ENCODE measurements at regions not wholly inside any gene's neighbourhood (a gene's known extent, or its start where the extent isn't known, plus 50 kb on each side); places are given as distances from the start of the nearest gene placed in this dataset.

DNA sequence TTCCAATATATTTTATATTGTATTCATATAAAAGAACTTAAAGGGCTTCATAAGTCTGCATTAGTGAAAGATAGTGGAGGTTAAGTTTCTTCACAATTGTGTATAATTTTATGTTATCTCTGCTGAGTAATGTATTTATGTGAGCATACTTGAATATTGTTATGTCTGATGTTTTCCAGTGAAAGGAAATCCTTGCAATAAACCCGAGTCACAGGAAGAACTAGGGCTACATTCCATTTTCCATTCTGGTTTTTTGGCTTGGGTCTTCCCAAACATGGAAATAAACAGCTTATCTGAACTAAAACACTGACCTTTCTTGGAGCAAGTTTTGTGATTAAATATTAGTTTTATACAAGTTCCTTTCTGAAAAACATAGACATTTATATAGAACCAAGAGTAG lies 231.3 kb upstream of the GPRIN3 start:
- intact Hi-C loops (cut with micrococcal nuclease; ENCODE audit: unreplicated experiment) = loop anchor here (5.0 kb wide), 1 partner anchor 37 kb away; no protein-coding TSS in a partner anchor
- H3K27me3 Mint-ChIP-seq (ENCODE audit: unreplicated experiment) = no peaks in the 10 kb centered on the region
- TF ChIP-seq, protein P1, sequence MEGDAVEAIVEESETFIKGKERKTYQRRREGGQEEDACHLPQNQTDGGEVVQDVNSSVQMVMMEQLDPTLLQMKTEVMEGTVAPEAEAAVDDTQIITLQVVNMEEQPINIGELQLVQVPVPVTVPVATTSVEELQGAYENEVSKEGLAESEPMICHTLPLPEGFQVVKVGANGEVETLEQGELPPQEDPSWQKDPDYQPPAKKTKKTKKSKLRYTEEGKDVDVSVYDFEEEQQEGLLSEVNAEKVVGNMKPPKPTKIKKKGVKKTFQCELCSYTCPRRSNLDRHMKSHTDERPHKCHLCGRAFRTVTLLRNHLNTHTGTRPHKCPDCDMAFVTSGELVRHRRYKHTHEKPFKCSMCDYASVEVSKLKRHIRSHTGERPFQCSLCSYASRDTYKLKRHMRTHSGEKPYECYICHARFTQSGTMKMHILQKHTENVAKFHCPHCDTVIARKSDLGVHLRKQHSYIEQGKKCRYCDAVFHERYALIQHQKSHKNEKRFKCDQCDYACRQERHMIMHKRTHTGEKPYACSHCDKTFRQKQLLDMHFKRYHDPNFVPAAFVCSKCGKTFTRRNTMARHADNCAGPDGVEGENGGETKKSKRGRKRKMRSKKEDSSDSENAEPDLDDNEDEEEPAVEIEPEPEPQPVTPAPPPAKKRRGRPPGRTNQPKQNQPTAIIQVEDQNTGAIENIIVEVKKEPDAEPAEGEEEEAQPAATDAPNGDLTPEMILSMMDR (IDR thresholded peaks at IDR 0.05; ENCODE audit: unreplicated experiment) = no peak
- no peaks in the 10 kb centered on the region for H3K36me3 Mint-ChIP-seq (ENCODE audit: insufficient read depth, unreplicated experiment)
- BruUV-seq (replicated peaks) = no TSS peak
- no peak overlapping the region for H3K4me3 Mint-ChIP-seq (ENCODE audit: low read depth, unreplicated experiment)
- no peak for DNase-seq
- CTCF ChIA-PET = no interaction called here
- H3K27ac Mint-ChIP-seq (ENCODE audit: unreplicated experiment) = no peak overlapping the region
- no peaks in the 10 kb centered on the region for H3K9me3 Mint-ChIP-seq (ENCODE audit: low read depth, unreplicated experiment)
- H3K4me1 Mint-ChIP-seq (ENCODE audit: low read depth, unreplicated experiment) = peaks cover 15% of the 10 kb centered on the region

DNA sequence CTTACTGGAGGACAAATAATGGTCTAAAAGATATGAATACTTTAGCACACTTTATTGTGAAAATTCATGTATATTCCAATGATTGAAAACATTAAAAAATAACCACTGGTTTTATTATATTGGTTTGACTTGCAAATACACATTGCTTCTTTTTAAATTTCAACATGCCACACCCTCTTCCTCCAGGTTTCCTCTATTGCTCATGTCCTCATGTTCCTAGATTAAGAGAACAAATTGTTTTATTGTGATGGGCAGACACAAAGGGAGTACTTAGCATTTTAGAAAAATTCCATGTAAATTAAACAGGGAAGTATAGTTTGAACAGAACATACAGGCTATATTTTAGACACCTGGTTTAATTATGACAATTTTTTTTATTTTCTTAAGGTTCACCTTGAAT lies 230.6 kb upstream of the GPRIN3 start:
- CTCF ChIA-PET = no interaction called here
- no peak overlapping the region for H3K4me3 Mint-ChIP-seq (ENCODE audit: low read depth, unreplicated experiment)
- no TSS peak for BruUV-seq (replicated peaks)
- no peak for DNase-seq
- TF ChIP-seq, protein P1 (IDR thresholded peaks at IDR 0.05; ENCODE audit: unreplicated experiment) = no peak
- intact Hi-C loops (cut with micrococcal nuclease; ENCODE audit: unreplicated experiment) = loop anchor here (5.0 kb wide), 1 partner anchor 36 kb away; no protein-coding TSS in a partner anchor
- peaks cover 15% of the 10 kb centered on the region for H3K4me1 Mint-ChIP-seq (ENCODE audit: low read depth, unreplicated experiment)
- no peaks in the 10 kb centered on the region for H3K27me3 Mint-ChIP-seq (ENCODE audit: unreplicated experiment)
- no peaks in the 10 kb centered on the region for H3K9me3 Mint-ChIP-seq (ENCODE audit: low read depth, unreplicated experiment)
- no peaks in the 10 kb centered on the region for H3K36me3 Mint-ChIP-seq (ENCODE audit: insufficient read depth, unreplicated experiment)
- H3K27ac Mint-ChIP-seq (ENCODE audit: unreplicated experiment) = no peak overlapping the region

DNA sequence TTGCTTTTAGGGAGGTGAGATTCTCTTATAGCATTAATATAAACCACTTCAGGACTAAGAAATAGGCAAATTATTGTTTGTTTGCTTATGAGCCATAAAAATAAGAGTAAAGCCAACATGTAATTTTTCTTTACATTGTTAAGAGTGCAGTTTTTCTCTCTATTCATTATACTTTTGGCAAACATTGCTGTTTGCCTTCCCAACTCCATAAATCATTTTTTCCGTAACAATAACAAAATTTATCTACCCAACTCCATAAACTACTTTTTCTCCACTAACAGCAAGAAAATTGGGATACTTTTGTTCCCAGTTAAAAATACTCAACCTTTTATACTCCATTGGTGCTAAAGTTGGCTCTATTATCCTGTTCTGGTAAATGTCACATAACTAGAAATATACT lies 229.7 kb upstream of the GPRIN3 start:
- Mint-ChIP-seq H3K27me3 (ENCODE audit: unreplicated experiment) (no peaks in the 10 kb centered on the region), H3K4me3 (ENCODE audit: low read depth, unreplicated experiment) (no peak overlapping the region), H3K36me3 (ENCODE audit: insufficient read depth, unreplicated experiment) (no peaks in the 10 kb centered on the region), H3K4me1 (ENCODE audit: low read depth, unreplicated experiment) (peaks cover 15% of the 10 kb centered on the region), H3K27ac (ENCODE audit: unreplicated experiment) (no peak overlapping the region), H3K9me3 (ENCODE audit: low read depth, unreplicated experiment) (no peaks in the 10 kb centered on the region)
- no TSS peak for BruUV-seq (replicated peaks)
- CTCF ChIA-PET = no interaction called here
- no peak for DNase-seq
- intact Hi-C loops (cut with micrococcal nuclease; ENCODE audit: unreplicated experiment) = loop anchor here (5.0 kb wide), 1 partner anchor 35 kb away; no protein-coding TSS in a partner anchor
- TF ChIP-seq, protein P1 (IDR thresholded peaks at IDR 0.05; ENCODE audit: unreplicated experiment) = no peak

DNA sequence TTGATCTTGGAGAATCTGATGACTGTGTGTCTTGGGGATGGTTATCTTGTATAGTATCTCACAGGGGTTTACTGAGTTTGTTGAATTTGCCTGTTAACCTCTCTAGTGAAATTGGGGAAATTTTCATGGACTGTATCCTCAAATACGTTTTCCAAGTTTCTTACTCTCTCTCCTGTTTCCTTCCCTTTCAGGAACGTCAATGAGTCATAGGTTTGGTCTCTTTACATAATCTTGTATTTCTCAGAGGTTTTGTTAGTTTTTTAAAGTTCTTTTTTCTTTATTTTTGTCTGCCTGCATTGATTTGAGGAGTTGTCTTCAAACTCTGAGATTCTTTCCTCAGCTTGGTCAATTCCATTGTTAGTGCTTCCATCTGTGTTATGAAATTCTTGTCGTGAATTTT lies 227.7 kb upstream of the GPRIN3 start:
- CTCF ChIA-PET = no interaction called here
- no TSS peak for BruUV-seq (replicated peaks)
- no peaks in the 10 kb centered on the region for H3K9me3 Mint-ChIP-seq (ENCODE audit: low read depth, unreplicated experiment)
- no peak overlapping the region for H3K4me3 Mint-ChIP-seq (ENCODE audit: low read depth, unreplicated experiment)
- TF ChIP-seq, protein P1 (IDR thresholded peaks at IDR 0.05; ENCODE audit: unreplicated experiment) = no peak
- no peaks in the 10 kb centered on the region for H3K36me3 Mint-ChIP-seq (ENCODE audit: insufficient read depth, unreplicated experiment)
- DNase-seq = no peak
- no peak overlapping the region for H3K27ac Mint-ChIP-seq (ENCODE audit: unreplicated experiment)
- no peaks in the 10 kb centered on the region for H3K27me3 Mint-ChIP-seq (ENCODE audit: unreplicated experiment)
- H3K4me1 Mint-ChIP-seq (ENCODE audit: low read depth, unreplicated experiment) = peaks cover 14% of the 10 kb centered on the region
- intact Hi-C loops (cut with micrococcal nuclease; ENCODE audit: unreplicated experiment) = loop anchor here (5.0 kb wide), 1 partner anchor 33 kb away; no protein-coding TSS in a partner anchor

All from Calu3 (cell line).